ENCODE measurements at regions not wholly inside any gene's neighbourhood (a gene's known extent, or its start where the extent isn't known, plus 50 kb on each side); places are given as distances from the start of the nearest gene placed in this dataset.
"Not testable (repeated sequence)": the region's sequence is repeated elsewhere in the genome, so short reads cannot be mapped to it uniquely, and the experiment has no call there.

DNA sequence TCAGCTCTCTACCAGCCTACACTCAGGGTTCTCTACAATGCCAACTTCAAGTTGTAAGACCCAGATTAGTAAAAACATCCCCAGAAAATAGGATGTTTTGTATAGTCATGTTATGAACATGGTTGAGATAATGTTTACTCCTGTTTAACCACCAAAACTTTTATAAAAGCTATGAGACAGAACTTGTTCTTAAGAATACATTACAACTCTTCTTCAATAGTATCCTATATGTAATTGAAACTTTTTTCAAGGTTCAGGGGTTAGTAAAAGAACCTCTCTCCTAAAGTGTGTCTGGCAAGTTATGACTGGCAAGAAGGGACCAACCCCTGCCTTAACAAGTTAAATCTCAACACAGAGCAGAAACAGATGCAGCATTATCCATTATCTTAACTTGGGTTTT, 118.8 kb upstream of the STK17B start:
- no peaks in the 10 kb centered on the region for H3K27me3 ChIP-seq (ENCODE audit: control insufficient read depth, insufficient read depth, low read length, poor library complexity, severe bottlenecking)
- H3K4me1 ChIP-seq (ENCODE audit: control insufficient read depth, insufficient read depth, low read length): no peaks in the 10 kb centered on the region
- H3K4me3 ChIP-seq (ENCODE audit: insufficient read depth, low read depth, low read length): no peak overlapping the region
- H3K9me3 ChIP-seq (ENCODE audit: control insufficient read depth, low read length): no peaks in the 10 kb centered on the region
- H3K36me3 ChIP-seq (ENCODE audit: control insufficient read depth, insufficient read depth, low read length): no peaks in the 10 kb centered on the region
- H3K27ac ChIP-seq (ENCODE audit: insufficient read depth, low read depth, low read length, poor library complexity, severe bottlenecking): no peak overlapping the region

DNA sequence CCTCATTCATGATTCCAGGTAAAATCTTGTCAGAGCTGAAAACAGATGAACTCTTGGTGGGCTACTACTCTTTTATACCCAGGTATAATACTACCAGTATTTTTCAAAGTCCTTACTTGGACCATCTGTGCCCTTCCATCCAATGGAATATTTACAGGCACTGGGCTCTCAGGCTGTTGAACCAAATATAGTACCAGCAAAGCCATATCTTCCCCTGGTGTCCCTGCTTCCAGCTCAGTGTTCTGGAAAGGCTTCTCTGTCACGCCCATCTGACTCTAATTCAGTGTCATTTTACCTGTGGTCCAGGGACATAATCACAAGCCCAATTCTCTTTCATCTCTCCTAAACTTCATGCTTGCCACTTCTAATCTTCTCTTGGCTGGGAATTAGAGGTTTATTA, 119.2 kb upstream of the STK17B start:
- Histone ChIP-seq H3K36me3 (ENCODE audit: control insufficient read depth, insufficient read depth, low read length) (no peaks in the 10 kb centered on the region), H3K4me3 (ENCODE audit: insufficient read depth, low read depth, low read length) (no peak overlapping the region), H3K9me3 (ENCODE audit: control insufficient read depth, low read length) (no peaks in the 10 kb centered on the region), H3K27ac (ENCODE audit: insufficient read depth, low read depth, low read length, poor library complexity, severe bottlenecking) (no peak overlapping the region), H3K4me1 (ENCODE audit: control insufficient read depth, insufficient read depth, low read length) (no peaks in the 10 kb centered on the region), H3K27me3 (ENCODE audit: control insufficient read depth, insufficient read depth, low read length, poor library complexity, severe bottlenecking) (no peaks in the 10 kb centered on the region)
- WGBS, 2 experiments: 91 to 93% methylated on average over 1 of the region's 1 CpG

DNA sequence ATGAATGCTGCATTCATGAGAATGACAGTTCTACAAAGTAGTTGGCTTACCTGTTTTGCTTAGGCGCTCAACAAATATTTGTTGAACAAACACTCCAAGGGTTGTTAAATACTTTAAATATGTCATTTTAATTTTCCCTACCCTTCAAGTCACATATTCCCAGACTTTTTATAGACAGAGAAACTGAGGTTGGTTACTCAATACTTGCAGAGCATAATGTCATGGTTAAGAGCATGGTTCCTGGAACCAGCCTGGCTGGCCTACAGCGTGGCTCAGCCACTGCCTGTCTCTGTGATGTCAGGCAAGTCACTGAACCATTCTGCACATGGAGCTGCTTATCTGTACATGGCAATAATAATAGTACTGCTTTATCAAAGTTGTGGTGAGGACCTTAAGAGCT, 120.0 kb upstream of the STK17B start:
- Histone ChIP-seq H3K4me3 (ENCODE audit: insufficient read depth, low read depth, low read length) (no peak overlapping the region), H3K27me3 (ENCODE audit: control insufficient read depth, insufficient read depth, low read length, poor library complexity, severe bottlenecking) (no peaks in the 10 kb centered on the region), H3K27ac (ENCODE audit: insufficient read depth, low read depth, low read length, poor library complexity, severe bottlenecking) (no peak overlapping the region), H3K4me1 (ENCODE audit: control insufficient read depth, insufficient read depth, low read length) (no peaks in the 10 kb centered on the region), H3K9me3 (ENCODE audit: control insufficient read depth, low read length) (no peaks in the 10 kb centered on the region), H3K36me3 (ENCODE audit: control insufficient read depth, insufficient read depth, low read length) (no peaks in the 10 kb centered on the region)
- 82 to 100% methylated on average over 2 of the region's 2 CpGs for WGBS, 2 experiments

DNA sequence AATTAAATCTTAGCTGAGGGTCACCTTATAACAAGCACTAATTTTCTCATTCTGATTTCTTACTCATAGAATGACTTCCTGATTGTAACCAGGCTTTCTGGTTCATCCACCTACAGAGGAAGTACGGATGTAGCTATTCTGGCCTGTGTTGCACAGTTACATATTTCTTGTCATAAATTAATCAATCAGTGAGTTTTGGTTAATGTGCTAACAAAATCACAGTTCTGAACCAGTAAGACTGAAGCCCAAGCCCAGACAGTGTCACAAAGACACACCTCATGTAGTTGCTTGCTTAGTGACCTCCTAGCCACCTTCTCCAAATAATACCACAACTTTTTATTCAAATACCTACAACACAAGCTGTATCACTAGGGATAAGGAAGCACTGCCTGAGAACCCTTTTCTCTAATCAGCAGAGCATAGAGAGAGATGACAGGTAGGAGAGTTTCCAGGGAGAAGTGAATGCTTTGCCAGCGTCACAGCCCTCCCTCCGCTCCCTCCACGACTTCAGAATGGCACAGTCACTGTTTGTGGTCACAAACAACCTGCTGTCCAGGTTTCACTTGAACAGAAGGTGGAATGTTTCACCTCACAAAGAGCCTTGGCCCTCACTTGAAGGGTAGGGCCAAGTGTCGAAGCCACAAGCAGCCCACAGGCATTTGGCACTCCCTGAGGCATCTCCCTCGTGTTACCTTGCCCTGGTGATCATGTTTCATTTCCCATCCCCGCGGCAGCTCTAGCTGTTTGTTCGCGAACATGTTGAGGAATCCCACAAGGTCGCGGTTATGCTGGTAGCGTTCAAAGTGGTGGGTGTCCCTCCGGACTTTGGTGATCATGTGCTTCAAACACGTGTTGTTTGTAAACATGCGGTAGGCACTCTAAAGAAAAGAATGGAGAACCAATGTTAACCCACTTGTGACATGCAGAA, 120.8 kb upstream of the STK17B start:
- Histone ChIP-seq H3K36me3 (ENCODE audit: control insufficient read depth, insufficient read depth, low read length) (no peaks in the 10 kb centered on the region), H3K4me3 (ENCODE audit: insufficient read depth, low read depth, low read length) (no peak overlapping the region), H3K9me3 (ENCODE audit: control insufficient read depth, low read length) (no peaks in the 10 kb centered on the region), H3K4me1 (ENCODE audit: control insufficient read depth, insufficient read depth, low read length) (no peaks in the 10 kb centered on the region), H3K27ac (ENCODE audit: insufficient read depth, low read depth, low read length, poor library complexity, severe bottlenecking) (no peak overlapping the region), H3K27me3 (ENCODE audit: control insufficient read depth, insufficient read depth, low read length, poor library complexity, severe bottlenecking) (no peaks in the 10 kb centered on the region)
- WGBS, 2 experiments: 91 to 92% methylated on average over 16 of the region's 16 CpGs

DNA sequence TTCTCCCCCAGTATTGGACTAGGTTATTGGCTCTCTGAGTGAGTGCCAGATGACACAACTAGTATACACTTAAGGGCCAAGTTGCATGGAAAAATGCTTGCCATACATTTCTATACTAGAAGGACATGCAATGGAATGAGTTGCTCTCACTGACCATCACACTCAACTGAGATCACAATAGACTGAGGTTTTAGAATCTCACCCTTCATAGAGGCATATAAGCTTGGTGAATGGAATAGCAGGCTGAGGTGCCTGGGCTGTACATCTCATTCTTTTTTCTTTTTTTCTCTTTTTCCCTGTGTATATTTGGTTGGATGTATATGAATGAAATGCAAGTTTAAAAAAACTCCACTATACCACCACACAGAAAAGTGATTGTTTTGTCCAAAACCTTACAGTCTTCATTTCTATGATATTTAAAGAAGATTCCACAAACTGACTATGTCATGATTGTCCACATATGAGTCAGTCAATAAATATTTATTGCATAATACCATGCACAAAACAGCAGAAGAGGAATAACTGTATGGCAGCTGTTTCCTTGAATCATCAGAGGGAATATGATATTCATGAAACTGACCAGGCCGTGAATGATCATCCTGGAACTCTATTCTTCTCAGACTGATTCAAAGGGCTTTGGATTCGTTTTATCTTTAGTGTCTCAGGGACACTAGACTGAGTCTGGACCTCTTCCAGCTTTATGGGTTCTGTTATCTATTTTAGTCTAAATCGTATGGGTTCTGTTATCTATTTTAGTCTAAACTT, 122.6 kb upstream of the STK17B start:
- Histone ChIP-seq H3K4me1 (ENCODE audit: control insufficient read depth, insufficient read depth, low read length) (no peaks in the 10 kb centered on the region), H3K4me3 (ENCODE audit: insufficient read depth, low read depth, low read length) (no peak overlapping the region), H3K27me3 (ENCODE audit: control insufficient read depth, insufficient read depth, low read length, poor library complexity, severe bottlenecking) (no peaks in the 10 kb centered on the region), H3K36me3 (ENCODE audit: control insufficient read depth, insufficient read depth, low read length) (no peaks in the 10 kb centered on the region), H3K9me3 (ENCODE audit: control insufficient read depth, low read length) (no peaks in the 10 kb centered on the region), H3K27ac (ENCODE audit: insufficient read depth, low read depth, low read length, poor library complexity, severe bottlenecking) (no peak overlapping the region)
- WGBS, 2 experiments: 85 to 90% methylated on average over 3 of the region's 3 CpGs

DNA sequence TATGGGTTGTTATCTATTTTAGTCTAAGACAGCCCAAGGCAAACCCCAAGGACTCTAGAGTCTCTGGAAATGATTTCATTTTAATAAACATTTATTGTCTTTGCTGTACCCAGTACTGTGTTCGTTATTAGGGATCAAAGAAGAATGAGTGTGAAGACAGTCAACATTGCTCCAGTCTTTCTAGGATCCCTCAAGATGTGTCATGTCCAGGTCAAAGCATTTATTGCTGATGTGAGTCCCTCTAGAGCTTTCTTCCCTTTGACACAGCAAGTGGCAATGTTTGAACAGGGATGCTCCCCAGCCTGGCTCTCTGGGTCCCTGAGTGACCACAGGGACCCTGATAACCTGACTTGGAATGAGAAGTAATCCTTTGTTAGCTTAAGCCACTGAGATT, 123.1 kb upstream of the STK17B start:
- Histone ChIP-seq H3K27ac (ENCODE audit: insufficient read depth, low read depth, low read length, poor library complexity, severe bottlenecking) (no peak overlapping the region), H3K9me3 (ENCODE audit: control insufficient read depth, low read length) (no peaks in the 10 kb centered on the region), H3K27me3 (ENCODE audit: control insufficient read depth, insufficient read depth, low read length, poor library complexity, severe bottlenecking) (no peaks in the 10 kb centered on the region), H3K4me3 (ENCODE audit: insufficient read depth, low read depth, low read length) (no peak overlapping the region), H3K36me3 (ENCODE audit: control insufficient read depth, insufficient read depth, low read length) (no peaks in the 10 kb centered on the region), H3K4me1 (ENCODE audit: control insufficient read depth, insufficient read depth, low read length) (no peaks in the 10 kb centered on the region)
- 80 to 96% methylated on average over 1 of the region's 1 CpG for WGBS, 2 experiments

DNA sequence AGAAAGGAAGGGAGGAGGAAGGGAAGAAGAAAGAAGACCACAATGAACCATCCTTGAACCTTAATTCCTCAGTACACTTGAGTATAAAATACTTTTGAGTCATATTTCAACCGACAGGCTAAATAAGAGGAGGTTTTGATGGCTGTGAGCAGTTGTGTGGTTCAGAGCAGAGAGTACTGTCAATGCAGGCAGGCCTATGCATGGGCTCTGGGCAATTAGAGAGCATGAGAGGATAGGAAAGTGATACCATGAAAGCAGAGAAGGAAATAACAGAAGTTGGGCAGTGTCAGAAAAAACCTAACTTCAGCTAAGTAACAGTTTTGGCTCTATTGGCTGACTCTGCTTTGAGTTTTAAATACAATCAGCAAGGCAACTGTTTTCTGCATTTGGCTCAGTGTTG, 123.6 kb upstream of the STK17B start:
- Histone ChIP-seq H3K27ac (ENCODE audit: insufficient read depth, low read depth, low read length, poor library complexity, severe bottlenecking) (no peak overlapping the region), H3K9me3 (ENCODE audit: control insufficient read depth, low read length) (no peaks in the 10 kb centered on the region), H3K4me1 (ENCODE audit: control insufficient read depth, insufficient read depth, low read length) (no peaks in the 10 kb centered on the region), H3K36me3 (ENCODE audit: control insufficient read depth, insufficient read depth, low read length) (no peaks in the 10 kb centered on the region), H3K27me3 (ENCODE audit: control insufficient read depth, insufficient read depth, low read length, poor library complexity, severe bottlenecking) (no peaks in the 10 kb centered on the region), H3K4me3 (ENCODE audit: insufficient read depth, low read depth, low read length) (no peak overlapping the region)
- WGBS, 2 experiments: 91 to 95% methylated on average over 1 of the region's 1 CpG

DNA sequence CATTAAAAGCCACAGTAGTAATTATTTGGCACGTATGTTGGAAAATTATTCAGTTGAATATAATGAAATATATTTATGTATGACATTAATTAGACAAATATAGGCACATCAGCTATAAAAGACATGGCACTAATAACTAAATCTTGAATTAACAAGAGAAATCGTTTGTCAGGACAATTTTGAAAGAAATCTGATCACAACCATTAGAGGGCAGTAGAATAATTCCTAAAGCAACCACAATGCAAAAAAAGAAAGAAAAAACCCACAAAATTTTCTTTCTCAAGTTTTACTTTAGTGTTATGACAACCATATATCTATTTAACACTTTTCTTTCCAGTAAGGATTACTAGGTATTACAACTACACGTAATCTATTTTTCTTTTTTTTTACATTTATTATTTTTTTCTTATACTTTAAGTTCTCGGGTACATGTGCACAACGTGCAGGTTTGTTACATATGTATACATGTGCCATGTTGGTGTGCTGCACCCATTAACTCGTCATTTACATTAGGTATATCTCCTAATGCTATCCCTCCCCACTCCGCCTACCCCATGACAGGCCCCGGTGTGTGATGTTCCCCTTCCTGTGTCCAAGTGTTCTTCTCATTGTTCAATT, 126.8 kb upstream of the STK17B start:
- H3K27me3 ChIP-seq (ENCODE audit: control insufficient read depth, insufficient read depth, low read length, poor library complexity, severe bottlenecking); H3K9me3 ChIP-seq (ENCODE audit: control insufficient read depth, low read length); H3K27ac ChIP-seq (ENCODE audit: insufficient read depth, low read depth, low read length, poor library complexity, severe bottlenecking); H3K4me1 ChIP-seq (ENCODE audit: control insufficient read depth, insufficient read depth, low read length); H3K4me3 ChIP-seq (ENCODE audit: insufficient read depth, low read depth, low read length); H3K36me3 ChIP-seq (ENCODE audit: control insufficient read depth, insufficient read depth, low read length): not testable (repeated sequence)
- WGBS, 2 experiments: 77 to 82% methylated on average over 4 to 5 of the region's 8 CpGs

DNA sequence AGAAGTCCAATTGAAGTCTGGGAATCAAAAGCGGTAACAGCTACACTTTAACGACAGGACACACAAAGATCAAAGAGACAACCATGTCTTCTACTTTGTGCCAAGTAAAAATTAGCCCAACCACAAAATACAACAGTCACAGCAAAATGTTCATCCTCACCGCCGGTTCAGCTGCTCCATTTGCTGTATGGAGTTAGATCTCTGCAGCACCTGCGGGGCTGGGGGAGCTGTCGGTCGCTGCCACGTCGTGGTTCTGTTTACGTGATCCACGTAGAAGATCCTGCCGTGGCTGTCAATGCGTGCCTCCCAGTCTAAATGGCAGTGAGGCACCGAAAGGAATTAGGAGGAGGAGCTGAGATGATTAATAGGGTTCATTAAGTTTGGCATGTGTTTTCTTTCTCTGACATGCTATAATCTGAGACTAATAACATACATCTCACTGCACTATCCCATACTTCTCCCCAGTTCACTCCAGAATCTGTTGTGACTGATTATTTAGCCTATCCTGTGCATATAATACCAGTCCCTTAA, 136.5 kb upstream of the STK17B start:
- H3K4me1 ChIP-seq (ENCODE audit: control insufficient read depth, insufficient read depth, low read length): no peaks in the 10 kb centered on the region
- H3K27me3 ChIP-seq (ENCODE audit: control insufficient read depth, insufficient read depth, low read length, poor library complexity, severe bottlenecking): no peaks in the 10 kb centered on the region
- 96 to 97% methylated on average over 14 of the region's 14 CpGs for WGBS, 2 experiments
- H3K9me3 ChIP-seq (ENCODE audit: control insufficient read depth, low read length): no peaks in the 10 kb centered on the region
- H3K4me3 ChIP-seq (ENCODE audit: insufficient read depth, low read depth, low read length): no peak overlapping the region
- H3K27ac ChIP-seq (ENCODE audit: insufficient read depth, low read depth, low read length, poor library complexity, severe bottlenecking): no peak overlapping the region
- H3K36me3 ChIP-seq (ENCODE audit: control insufficient read depth, insufficient read depth, low read length): no peaks in the 10 kb centered on the region

DNA sequence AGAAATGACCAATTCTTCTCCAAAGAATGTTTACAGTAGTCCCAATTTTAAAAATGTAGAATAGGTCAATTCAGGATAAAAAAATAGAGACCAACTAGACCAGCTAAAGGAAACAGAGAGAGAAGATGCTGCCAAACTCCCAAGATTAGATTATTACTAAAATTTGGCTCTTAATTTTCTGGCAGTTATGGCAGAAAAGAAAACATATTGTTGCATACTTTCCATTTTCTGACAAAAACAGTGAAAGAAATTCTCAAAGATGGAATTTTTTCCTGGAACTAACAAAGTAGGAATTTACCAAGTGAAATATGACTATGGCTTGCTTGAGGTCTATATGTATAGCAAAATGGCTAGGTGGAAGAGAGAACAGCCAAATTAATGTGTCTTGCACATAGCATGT, 138.3 kb upstream of the STK17B start:
- no peaks in the 10 kb centered on the region for H3K36me3 ChIP-seq (ENCODE audit: control insufficient read depth, insufficient read depth, low read length)
- no peaks in the 10 kb centered on the region for H3K4me1 ChIP-seq (ENCODE audit: control insufficient read depth, insufficient read depth, low read length)
- H3K4me3 ChIP-seq (ENCODE audit: insufficient read depth, low read depth, low read length): no peak overlapping the region
- H3K27ac ChIP-seq (ENCODE audit: insufficient read depth, low read depth, low read length, poor library complexity, severe bottlenecking): no peak overlapping the region
- no peaks in the 10 kb centered on the region for H3K27me3 ChIP-seq (ENCODE audit: control insufficient read depth, insufficient read depth, low read length, poor library complexity, severe bottlenecking)
- H3K9me3 ChIP-seq (ENCODE audit: control insufficient read depth, low read length): no peaks in the 10 kb centered on the region

Measured in ectodermal cell (in vitro differentiated cells).